NCI-H2029 (cell line): ENCODE measurements at regions not wholly inside any gene's neighbourhood (a gene's known extent, or its start where the extent isn't known, plus 50 kb on each side); places are given as distances from the start of the nearest gene placed in this dataset.

Experiments
- DNase-seq: peaks from one replicate; lab custom pipeline; 2025; lab: John Stamatoyannopoulos, UW

- DNase-seq = no peak
These were observed 1039.6 kb upstream of the LRRN3 start for GRCh38 chr7:110051372-110051771.

- no peak for DNase-seq
These were observed 1034.6 kb upstream of the LRRN3 start for GRCh38 chr7:110056331-110056730.

GRCh38 chr7:110058401-110058800 is 1032.5 kb upstream of the LRRN3 start:
- no peak for DNase-seq

GRCh38 chr7:110061387-110061786 is 1029.5 kb upstream of the LRRN3 start:
- no peak for DNase-seq

GRCh38 chr7:110065121-110065520 is 1025.8 kb upstream of the LRRN3 start:
- no peak for DNase-seq

GRCh38 chr7:110066843-110067242 is 1024.1 kb upstream of the LRRN3 start:
- no peak for DNase-seq

- no peak for DNase-seq
These were observed 1019.7 kb upstream of the LRRN3 start for GRCh38 chr7:110071192-110071591.

- DNase-seq = no peak
These were observed 1015.5 kb upstream of the LRRN3 start for GRCh38 chr7:110075450-110075849.

GRCh38 chr7:110076194-110076593 is 1014.7 kb upstream of the LRRN3 start:
- no peak for DNase-seq

GRCh38 chr7:110084181-110084807 is 1006.6 kb upstream of the LRRN3 start:
- DNase-seq = no peak

GRCh38 chr7:110090110-110090820 is 1000.7 kb upstream of the LRRN3 start:
- no peak for DNase-seq

GRCh38 chr7:110095372-110096052 is 995.4 kb upstream of the LRRN3 start:
- no peak for DNase-seq

- no peak for DNase-seq
These were observed 986.7 kb upstream of the LRRN3 start for GRCh38 chr7:110104243-110104642.

- DNase-seq = peak; percentile 92
These were observed 985.6 kb upstream of the LRRN3 start for GRCh38 chr7:110105307-110105706.

GRCh38 chr7:110105840-110106239 is 985.1 kb upstream of the LRRN3 start:
- DNase-seq = no peak

GRCh38 chr7:110119883-110120581 is 970.9 kb upstream of the LRRN3 start:
- DNase-seq = no peak

- no peak for DNase-seq
These were observed 961.8 kb upstream of the LRRN3 start for GRCh38 chr7:110129159-110129558.

GRCh38 chr7:110130669-110131068 is 960.3 kb upstream of the LRRN3 start:
- DNase-seq = no peak

- DNase-seq = no peak
These were observed 959.6 kb upstream of the LRRN3 start for GRCh38 chr7:110131344-110131743.

- DNase-seq = no peak
These were observed 951.9 kb upstream of the LRRN3 start for GRCh38 chr7:110139056-110139455.

- DNase-seq = no peak
These were observed 947.9 kb upstream of the LRRN3 start for GRCh38 chr7:110142939-110143526.

GRCh38 chr7:110144599-110144998 is 946.3 kb upstream of the LRRN3 start:
- DNase-seq = no peak
